ENCODE measurements at regions not wholly inside any gene's neighbourhood (a gene's known extent, or its start where the extent isn't known, plus 50 kb on each side); places are given as distances from the start of the nearest gene placed in this dataset.

DNA sequence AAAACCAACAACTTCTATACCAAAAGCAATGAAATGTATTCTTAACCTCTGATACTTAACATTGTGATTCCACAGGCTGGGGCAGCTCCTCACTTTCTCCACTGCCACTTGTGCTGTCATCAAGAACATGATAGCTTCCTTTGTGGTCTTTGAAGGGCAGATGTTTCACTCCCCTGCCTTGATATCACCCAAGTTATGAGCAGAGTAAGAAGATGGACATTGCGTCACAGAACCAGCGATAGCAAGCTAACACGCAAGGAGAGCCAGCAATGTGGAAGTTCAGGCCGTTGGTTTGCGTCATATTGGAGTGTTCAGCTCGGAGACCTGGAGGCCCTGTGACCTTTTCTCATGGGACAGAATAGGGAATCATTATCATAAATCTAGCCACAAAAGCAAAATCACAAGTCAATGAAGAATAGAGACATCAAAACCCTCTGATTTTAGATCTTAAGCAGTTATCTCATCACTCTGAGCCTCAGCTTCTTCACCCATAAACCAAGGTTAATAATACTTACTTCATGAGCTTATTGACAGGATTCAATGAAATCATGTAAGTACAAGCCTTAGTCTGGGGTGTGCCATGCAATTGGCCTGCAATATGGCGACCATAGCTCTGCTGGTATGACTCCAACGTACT lies 183.8 kb upstream of the THBS1 start:
- H3K9me3 ChIP-seq (ENCODE audit: low read length), result no peaks in the 10 kb centered on the region

DNA sequence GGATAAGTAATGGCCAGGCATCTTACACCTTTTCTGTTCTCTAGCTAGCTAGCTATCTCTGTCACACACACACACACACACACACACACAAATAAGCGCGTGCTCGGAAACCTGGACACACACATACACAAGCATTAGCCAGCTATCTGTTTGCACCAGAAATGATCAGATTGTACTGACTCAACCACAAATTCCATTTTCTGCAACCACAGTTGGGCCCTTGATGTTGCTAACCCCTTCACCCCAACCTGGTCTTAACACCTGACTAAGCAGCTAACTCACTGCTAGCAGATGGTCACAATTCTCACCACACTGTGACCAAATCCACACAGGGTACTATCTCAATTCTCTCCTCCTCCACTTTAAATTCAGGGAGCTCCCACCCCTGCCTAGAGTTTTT lies 183.0 kb upstream of the THBS1 start:
- Histone ChIP-seq H3K79me2 (replicated peaks; ENCODE audit: insufficient read depth, low read length) (no peaks in the 10 kb centered on the region), H3K9me2 (ENCODE audit: insufficient read depth, low read length) (no peaks in the 10 kb centered on the region), H3K27ac (ENCODE audit: low read length) (no peak overlapping the region), H3K4me2 (ENCODE audit: low read length) (no peak overlapping the region), H3K36me3 (ENCODE audit: insufficient read depth, low read length) (no peaks in the 10 kb centered on the region), H4K20me1 (ENCODE audit: insufficient read depth) (no peaks in the 10 kb centered on the region), H3K27me3 (ENCODE audit: insufficient read depth, low read depth, low read length) (no peaks in the 10 kb centered on the region), H3K9ac (ENCODE audit: low read length) (no peak overlapping the region), H2AFZ (ENCODE audit: low read depth, low read length) (no peak overlapping the region), H3K4me3 (ENCODE audit: low read length) (no peak overlapping the region), H3K9me3 (ENCODE audit: low read length) (no peaks in the 10 kb centered on the region), H3F3A (ENCODE audit: insufficient read depth, low read length, poor library complexity, severe bottlenecking) (no peaks in the 10 kb centered on the region)
- TF ChIP-seq EP300 (conservative IDR thresholded peaks at IDR 0.05; ENCODE audit: poor library complexity, severe bottlenecking) (no peak), TAF1 (IDR thresholded peaks at IDR 0.05; ENCODE audit: low read depth) (no peak), SMC3 (conservative IDR thresholded peaks at IDR 0.05; ENCODE audit: poor library complexity) (no peak), RAD21 (conservative IDR thresholded peaks at IDR 0.05) (no peak), REST (IDR thresholded peaks at IDR 0.05; ENCODE audit: borderline replicate concordance) (no peak), EZH2 (IDR thresholded peaks at IDR 0.05; ENCODE audit: borderline replicate concordance, insufficient read depth, low read length, poor library complexity, severe bottlenecking) (no peak), MXI1 (conservative IDR thresholded peaks at IDR 0.05; ENCODE audit: poor library complexity, severe bottlenecking) (no peak), POLR2AphosphoS5 (IDR thresholded peaks at IDR 0.05) (no peak)
- TF ChIP-seq, protein P1, sequence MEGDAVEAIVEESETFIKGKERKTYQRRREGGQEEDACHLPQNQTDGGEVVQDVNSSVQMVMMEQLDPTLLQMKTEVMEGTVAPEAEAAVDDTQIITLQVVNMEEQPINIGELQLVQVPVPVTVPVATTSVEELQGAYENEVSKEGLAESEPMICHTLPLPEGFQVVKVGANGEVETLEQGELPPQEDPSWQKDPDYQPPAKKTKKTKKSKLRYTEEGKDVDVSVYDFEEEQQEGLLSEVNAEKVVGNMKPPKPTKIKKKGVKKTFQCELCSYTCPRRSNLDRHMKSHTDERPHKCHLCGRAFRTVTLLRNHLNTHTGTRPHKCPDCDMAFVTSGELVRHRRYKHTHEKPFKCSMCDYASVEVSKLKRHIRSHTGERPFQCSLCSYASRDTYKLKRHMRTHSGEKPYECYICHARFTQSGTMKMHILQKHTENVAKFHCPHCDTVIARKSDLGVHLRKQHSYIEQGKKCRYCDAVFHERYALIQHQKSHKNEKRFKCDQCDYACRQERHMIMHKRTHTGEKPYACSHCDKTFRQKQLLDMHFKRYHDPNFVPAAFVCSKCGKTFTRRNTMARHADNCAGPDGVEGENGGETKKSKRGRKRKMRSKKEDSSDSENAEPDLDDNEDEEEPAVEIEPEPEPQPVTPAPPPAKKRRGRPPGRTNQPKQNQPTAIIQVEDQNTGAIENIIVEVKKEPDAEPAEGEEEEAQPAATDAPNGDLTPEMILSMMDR (IDR thresholded peaks at IDR 0.05; ENCODE audit: poor library complexity, severe bottlenecking), result no peak

More for the DNA sequence above, 183.8 kb upstream of the THBS1 start:
- no peaks in the 10 kb centered on the region for H3K9me2 ChIP-seq (ENCODE audit: insufficient read depth, low read length)
- no peaks in the 10 kb centered on the region for H3F3A ChIP-seq (ENCODE audit: insufficient read depth, low read length, poor library complexity, severe bottlenecking)
- no peak overlapping the region for H3K9ac ChIP-seq (ENCODE audit: low read length)
- H3K79me2 ChIP-seq (replicated peaks; ENCODE audit: insufficient read depth, low read length), result no peaks in the 10 kb centered on the region
- no peak overlapping the region for H3K4me2 ChIP-seq (ENCODE audit: low read length)
- no peak overlapping the region for H3K27ac ChIP-seq (ENCODE audit: low read length)
- H4K20me1 ChIP-seq (ENCODE audit: insufficient read depth), result no peaks in the 10 kb centered on the region
- no peaks in the 10 kb centered on the region for H3K27me3 ChIP-seq (ENCODE audit: insufficient read depth, low read depth, low read length)
- H3K4me3 ChIP-seq (ENCODE audit: low read length), result no peak overlapping the region
- H2AFZ ChIP-seq (ENCODE audit: low read depth, low read length), result no peak overlapping the region
- H3K36me3 ChIP-seq (ENCODE audit: insufficient read depth, low read length), result no peaks in the 10 kb centered on the region
- no peak for TF ChIP-seq TAF1 (IDR thresholded peaks at IDR 0.05; ENCODE audit: low read depth)
